ENCODE measurements at regions not wholly inside any gene's neighbourhood (a gene's known extent, or its start where the extent isn't known, plus 50 kb on each side); places are given as distances from the start of the nearest gene placed in this dataset.

DNA sequence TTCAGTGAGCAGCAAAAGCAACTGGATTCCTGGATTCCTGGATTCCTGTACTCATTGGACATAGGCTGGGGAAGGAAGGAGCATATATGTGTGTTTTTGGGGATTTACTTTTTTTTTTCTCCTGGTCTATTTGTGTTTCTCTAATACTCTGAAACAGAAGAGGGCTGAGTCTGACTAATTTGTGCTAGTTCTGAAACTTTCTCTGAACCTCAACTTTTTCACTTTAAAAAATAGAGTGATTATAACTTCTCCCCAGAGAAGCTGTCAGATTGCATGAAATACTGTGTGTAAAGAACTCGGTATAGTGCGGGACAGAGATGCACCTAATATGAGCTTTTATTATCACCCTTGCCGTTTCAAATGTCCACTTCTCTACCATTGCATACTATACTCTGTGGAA lies 529.5 kb downstream of the TMTC2 start:
- ATAC-seq (no peak), DNase-seq (ENCODE audit: low spot score) (no peak)

DNA sequence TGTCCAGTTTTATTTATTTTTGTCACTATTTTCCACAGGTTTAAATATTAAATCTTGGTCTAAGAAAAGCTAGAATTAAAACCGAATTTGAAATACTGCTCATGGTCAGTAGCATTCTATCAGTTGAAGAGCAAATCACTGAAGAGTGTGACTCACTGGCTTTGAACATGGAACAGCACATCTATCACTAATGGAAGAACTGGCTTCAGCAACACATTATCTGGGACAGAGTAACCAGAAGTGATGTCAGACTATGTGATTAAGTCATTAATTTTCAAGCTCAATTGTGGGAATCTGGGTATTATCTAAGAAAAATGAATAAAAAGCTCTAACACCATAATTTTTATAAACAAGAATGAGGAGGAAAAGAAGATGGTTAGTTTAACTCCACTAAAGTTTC lies 527.5 kb downstream of the TMTC2 start:
- DNase-seq (ENCODE audit: low spot score) (no peak), ATAC-seq (no peak)

DNA sequence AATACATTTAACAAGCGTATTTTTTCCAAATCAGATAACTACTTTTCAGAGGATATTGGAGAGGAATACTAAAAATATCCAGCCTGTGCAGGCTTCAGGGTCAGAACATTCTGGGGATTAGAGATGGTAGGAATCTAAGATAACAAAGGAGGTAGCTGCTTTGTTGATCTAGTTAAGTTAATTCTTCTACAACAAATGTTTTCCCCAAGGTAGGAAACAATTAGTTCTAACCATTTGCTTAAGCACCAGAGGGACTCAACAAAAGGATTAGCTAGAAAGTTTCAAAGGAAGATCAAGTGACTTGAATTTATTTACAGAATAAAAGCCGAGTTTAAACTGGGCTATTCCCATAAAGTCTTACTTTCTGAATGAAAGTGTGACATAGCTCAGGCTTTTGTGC lies 524.2 kb downstream of the TMTC2 start:
- ATAC-seq = no peak
- DNase-seq (ENCODE audit: low spot score) = no peak

DNA sequence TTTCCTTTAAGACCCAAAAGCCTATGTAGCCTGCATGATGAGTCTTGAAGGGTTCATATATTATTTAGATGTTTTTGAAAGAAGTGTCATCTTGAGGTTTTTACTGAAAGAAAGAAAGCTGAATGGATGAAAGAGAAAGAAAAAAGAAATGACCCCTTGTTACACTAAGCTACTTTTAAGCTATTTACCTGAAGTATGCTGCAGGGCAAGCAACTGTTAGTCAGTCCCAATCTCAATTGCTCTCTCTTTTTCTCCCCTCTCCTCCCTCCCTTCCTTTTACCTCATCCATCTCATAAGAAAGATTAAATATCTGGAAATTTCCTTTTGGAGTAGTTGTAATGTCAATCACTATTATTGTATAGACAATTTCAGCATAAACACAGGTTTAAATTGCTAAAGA lies 512.4 kb downstream of the TMTC2 start:
- ATAC-seq = no peak

DNA sequence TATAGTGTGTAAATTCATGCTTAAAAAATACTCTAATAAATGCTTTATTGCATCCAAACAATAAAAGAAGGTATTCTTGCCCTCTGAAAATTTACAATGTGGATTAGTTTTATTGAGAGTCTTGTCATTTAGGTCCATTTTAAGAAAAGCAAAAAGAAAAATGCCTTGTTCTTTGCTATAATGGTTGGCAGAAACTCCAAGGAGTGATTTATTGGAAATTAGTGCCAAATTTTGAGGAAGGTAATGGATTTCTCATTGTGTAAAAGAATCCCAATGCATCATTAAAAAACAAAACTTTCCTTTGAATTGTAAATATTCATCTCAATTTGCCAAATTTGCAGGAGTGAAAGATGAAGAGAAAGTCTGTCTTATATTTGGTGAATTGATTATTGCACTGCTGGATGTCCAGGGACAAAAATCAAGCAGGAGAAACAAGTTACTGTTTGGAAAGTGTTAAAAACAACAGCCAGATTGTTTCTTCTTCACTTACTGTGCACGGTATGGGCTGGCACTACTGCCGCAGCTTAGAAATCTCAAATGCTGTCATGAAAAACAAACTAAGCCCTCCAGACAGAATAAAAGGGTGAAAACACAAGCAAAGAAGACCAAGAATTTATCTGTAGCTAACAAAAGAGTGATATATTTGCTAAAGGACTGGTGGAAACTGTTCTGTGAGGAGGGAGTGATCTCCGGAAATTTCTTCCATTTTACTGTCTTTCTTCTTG lies 511.7 kb downstream of the TMTC2 start:
- DNase-seq (ENCODE audit: low spot score) (no peak), ATAC-seq (no peak)

More for the DNA sequence above, 512.4 kb downstream of the TMTC2 start:
- no peak for DNase-seq (ENCODE audit: low spot score)

DNA sequence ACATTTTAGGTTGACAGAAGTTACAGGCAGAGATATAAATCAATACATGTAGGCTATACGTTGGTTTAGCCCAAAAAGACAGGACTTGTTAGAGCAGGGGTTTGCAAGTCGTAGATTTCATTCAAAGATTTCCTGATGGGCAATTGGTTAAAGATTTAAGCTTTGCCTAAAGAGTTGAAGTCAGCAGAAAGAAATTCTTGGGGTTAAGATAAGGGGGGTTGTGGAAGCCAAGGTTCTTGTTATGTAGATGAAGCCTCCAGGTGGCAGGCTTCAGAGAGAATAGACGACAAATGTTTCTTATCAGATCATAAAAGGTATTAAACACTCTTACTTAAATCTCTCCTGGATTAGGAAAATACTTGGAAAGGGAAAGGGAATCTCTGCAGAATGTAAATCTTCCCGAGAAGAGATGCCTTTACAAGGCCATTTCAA lies 510.8 kb downstream of the TMTC2 start:
- ATAC-seq = no peak

DNA sequence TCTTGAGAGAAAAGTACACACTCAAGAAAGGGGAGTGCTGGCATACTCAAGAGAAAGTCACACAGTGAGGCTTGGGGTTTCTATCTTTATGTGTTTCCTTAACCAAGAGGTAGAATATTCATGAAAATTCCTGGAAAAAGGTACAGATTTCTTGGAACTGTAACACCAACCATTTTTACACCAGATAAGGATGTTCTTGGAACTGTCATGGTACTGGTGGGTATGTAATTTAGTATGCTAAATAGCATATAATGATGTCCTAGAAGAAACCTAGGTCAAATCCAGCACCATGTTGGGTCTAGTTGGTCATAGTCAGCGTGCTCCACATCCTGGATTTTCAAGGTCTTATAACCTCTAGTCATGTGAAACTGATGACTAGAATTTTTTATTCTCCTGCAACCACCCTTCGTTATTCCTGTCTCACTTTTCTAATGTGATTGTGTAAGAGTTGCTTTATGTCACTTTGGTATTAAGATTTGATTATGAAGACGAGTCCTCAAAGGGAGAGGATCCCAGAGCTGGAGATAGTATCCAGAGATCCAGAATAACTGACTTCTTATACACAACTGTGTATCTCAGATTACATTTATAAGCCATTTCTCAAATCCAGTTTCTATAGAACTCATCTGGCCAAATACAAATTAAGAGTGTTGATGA lies 510.1 kb downstream of the TMTC2 start:
- no peak for DNase-seq (ENCODE audit: low spot score)
- no peak for ATAC-seq

More for the DNA sequence above, 510.8 kb downstream of the TMTC2 start:
- DNase-seq (ENCODE audit: low spot score) = no peak

DNA sequence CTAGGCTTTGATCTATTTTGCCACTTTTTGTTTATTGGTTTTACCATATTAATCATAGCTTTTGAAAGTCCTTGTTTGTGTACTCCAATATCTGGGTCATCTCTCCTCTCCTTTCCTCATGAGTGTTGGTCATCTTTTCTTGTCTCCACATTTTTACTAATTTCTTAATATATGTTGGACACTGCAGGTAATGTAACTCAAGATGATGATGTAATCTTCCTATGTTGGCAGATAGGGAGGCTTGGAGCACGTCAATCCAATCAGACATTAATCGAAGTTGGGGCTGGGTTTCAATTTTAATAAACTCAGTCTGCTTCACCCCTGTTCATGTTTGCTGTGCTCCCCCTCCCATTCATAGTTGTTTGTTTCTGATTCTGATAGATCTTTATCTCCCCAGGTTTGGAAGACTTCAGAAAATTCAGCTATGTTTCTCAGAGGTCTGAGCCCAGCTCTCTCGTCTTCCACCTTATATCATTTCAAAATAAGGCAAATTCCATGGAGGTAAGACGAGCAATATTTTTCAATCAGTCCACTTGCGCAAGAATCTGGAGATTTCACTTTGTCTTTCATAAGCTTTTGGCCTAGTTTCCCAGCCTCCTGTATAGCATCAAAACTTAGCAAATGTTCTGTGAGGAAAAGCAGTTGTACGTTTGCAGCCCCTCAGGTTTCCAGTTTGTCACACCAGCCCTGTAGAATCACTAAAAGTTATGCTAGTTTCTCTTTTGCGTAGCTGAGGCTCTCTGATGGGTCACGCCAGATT lies 504.1 kb downstream of the TMTC2 start:
- ATAC-seq = no peak
- DNase-seq (ENCODE audit: low spot score) = no peak

DNA sequence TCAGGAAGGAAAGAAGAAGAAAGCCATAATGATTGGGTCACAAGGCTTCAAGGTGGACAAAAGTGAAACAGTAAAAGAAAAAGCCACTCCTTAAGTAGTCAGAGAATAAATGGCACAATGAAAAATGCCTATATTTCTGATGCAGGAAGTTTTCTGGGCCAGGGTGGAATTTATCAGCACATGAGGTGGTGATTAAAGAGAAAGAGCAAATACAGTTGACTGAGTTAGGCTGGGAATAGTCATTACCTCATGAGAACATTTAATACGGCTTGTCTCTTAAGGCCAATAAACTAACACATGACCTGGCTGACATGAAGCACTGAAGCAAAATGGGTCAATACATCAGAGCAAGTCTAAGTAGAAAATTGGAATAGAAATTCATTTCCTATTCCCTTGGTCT lies 499.7 kb downstream of the TMTC2 start:
- ATAC-seq = no peak
- no peak for DNase-seq (ENCODE audit: low spot score)

DNA sequence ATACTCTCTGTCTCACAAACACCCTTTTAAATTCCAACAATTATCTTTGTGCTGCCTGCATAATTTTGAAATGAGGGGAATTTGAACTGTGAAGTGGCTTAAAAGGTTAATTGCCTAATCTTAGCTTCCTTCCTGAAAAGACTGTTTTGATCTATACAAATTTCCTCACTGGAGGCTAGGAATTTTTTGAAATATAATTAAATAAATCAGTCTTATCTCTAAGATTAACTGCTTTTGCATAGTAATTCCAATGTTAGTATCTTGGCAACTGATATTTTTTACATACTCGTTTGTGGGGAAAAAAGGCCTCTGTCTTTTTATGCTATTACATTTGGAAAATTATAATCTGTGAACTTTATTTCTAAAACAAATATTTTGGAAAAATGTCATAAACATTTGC lies 498.5 kb downstream of the TMTC2 start:
- ATAC-seq = no peak

More for the DNA sequence above, 498.5 kb downstream of the TMTC2 start:
- DNase-seq (ENCODE audit: low spot score) = no peak
